OCI-LY1 (cell line): ENCODE measurements at regions not wholly inside any gene's neighbourhood (a gene's known extent, or its start where the extent isn't known, plus 50 kb on each side); places are given as distances from the start of the nearest gene placed in this dataset.

Experiments used
- H2AFZ ChIP-seq: fragments of 200-600 bp; sonication (generic), shearing (Covaris generic); 2 replicates; pipeline ENCODE4 v1.6.0; 2014; ENCODE audit warnings: antibody characterized with exemption, mild to moderate bottlenecking, low read length
- H3F3A ChIP-seq: fragments of 200-600 bp; sonication (generic), shearing (Covaris generic); 2 replicates; pipeline ENCODE4 v1.6.0; 2014; ENCODE audit warnings: mild to moderate bottlenecking, antibody characterized with exemption, low read length, moderate library complexity; ENCODE audit not compliant: insufficient read depth
- H3K27ac ChIP-seq: fragments of 200-600 bp; sonication (generic); 2 replicates; pipeline ENCODE4 v1.5.1; 2014; ENCODE audit warnings: low read length, mixed run types, mild to moderate bottlenecking, low read depth; ENCODE audit not compliant: poor library complexity, severe bottlenecking
- H3K27me3 ChIP-seq: fragments of 200-600 bp; sonication (generic); 2 replicates; pipeline ENCODE4 v1.6.0; 2014; ENCODE audit warnings: antibody characterized with exemption, mild to moderate bottlenecking, low read length, moderate library complexity; ENCODE audit not compliant: insufficient read depth
- H3K36me3 ChIP-seq: fragments of 200-600 bp; sonication (generic); 2 replicates; pipeline ENCODE4 v1.6.1; 2014; ENCODE audit warnings: mild to moderate bottlenecking, antibody characterized with exemption, low read length, moderate library complexity, mixed read lengths; ENCODE audit not compliant: insufficient read depth
- H3K4me1 ChIP-seq: fragments of 200-600 bp; sonication (generic); 2 replicates; pipeline ENCODE4 v1.5.1; 2014; ENCODE audit warnings: mild to moderate bottlenecking, low read length, moderate library complexity; ENCODE audit not compliant: insufficient read depth, severe bottlenecking
- H3K4me2 ChIP-seq: fragments of 200-600 bp; sonication (generic), shearing (Covaris generic); 2 replicates; pipeline ENCODE4 v1.6.1; 2014; ENCODE audit warnings: low read length
- H3K4me3 ChIP-seq: fragments of 200-600 bp; sonication (generic); 2 replicates; pipeline ENCODE4 v1.5.1; 2014; ENCODE audit warnings: low read length, low read depth, mild to moderate bottlenecking, mixed read lengths; ENCODE audit not compliant: poor library complexity, severe bottlenecking
- H3K79me2 ChIP-seq: fragments of 200-600 bp; shearing (Covaris generic); 2 replicates; pipeline ENCODE4 v1.6.1; 2016; ENCODE audit warnings: mixed run types, low read length, mixed read lengths; ENCODE audit not compliant: insufficient read depth
- H3K9ac ChIP-seq: fragments of 200-600 bp; sonication (generic), shearing (Covaris generic); 2 replicates; pipeline ENCODE4 v1.6.1; 2014; ENCODE audit warnings: mild to moderate bottlenecking, low read length, mixed read lengths
- H3K9me2 ChIP-seq: fragments of 200-600 bp; sonication (generic), shearing (Covaris generic); 2 replicates; pipeline ENCODE4 v1.6.1; 2014; ENCODE audit warnings: low read depth, mild to moderate bottlenecking, low read length, mixed read lengths
- H3K9me3 ChIP-seq: fragments of 200-600 bp; shearing (Covaris generic); 2 replicates; pipeline ENCODE4 v1.6.1; 2014; ENCODE audit warnings: low read length, mixed read lengths
- H4K20me1 ChIP-seq: fragments of 200-600 bp; sonication (generic), shearing (Covaris generic); 2 replicates; pipeline ENCODE4 v1.6.0; 2016; ENCODE audit warnings: mild to moderate bottlenecking, low read length; ENCODE audit not compliant: insufficient read depth
- EZH2 ChIP-seq: fragments of 200-600 bp; sonication (generic), shearing (Covaris generic); IDR thresholded peaks from 2 replicates; pipeline ENCODE4 v1.8.0; 2017; ENCODE audit warnings: borderline replicate concordance, mixed run types, mild to moderate bottlenecking, antibody characterized with exemption, low read length, moderate library complexity, mixed read lengths
- TF ChIP-seq, protein P1 (sequence below): fragments of 200-600 bp; sonication (generic), shearing (Covaris generic); IDR thresholded peaks from 2 replicates; pipeline ENCODE4 v1.5.1; 2017; ENCODE audit warnings: mild to moderate bottlenecking, antibody characterized with exemption, low read length, moderate library complexity, mixed read lengths

DNA sequence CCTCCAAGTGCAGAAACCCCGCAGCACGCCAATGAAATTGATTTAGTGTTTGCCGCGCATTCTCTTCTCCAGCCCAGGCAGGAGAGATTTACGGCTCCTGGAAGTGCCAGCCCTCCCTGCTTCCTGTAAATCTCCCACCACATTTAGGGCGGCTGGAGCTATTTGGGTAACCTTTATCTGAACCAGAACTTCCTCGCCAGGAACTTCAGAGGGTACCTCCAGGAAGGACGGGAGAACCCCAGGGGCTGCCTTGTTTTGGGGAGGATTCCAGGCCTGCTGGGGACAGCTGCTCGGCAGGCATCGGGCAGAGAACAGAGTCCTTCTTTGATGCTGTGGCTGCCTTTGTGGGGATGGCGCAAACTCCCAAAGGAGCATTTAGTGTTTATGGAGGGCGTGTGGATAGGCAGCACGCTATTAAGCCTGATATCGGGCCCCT lies 122.0 kb upstream of the MYCN start:
- no peaks in the 10 kb centered on the region for H3K27me3 ChIP-seq
- H3K79me2 ChIP-seq: no peaks in the 10 kb centered on the region
- no peaks in the 10 kb centered on the region for H3K36me3 ChIP-seq
- no peaks in the 10 kb centered on the region for H4K20me1 ChIP-seq
- H3K9me2 ChIP-seq: no peaks in the 10 kb centered on the region
- H2AFZ ChIP-seq: no peak overlapping the region
- H3K27ac ChIP-seq: no peak overlapping the region
- no peaks in the 10 kb centered on the region for H3K4me1 ChIP-seq
- H3K4me2 ChIP-seq: no peak overlapping the region
- TF ChIP-seq EZH2: no peak
- TF ChIP-seq, protein P1, sequence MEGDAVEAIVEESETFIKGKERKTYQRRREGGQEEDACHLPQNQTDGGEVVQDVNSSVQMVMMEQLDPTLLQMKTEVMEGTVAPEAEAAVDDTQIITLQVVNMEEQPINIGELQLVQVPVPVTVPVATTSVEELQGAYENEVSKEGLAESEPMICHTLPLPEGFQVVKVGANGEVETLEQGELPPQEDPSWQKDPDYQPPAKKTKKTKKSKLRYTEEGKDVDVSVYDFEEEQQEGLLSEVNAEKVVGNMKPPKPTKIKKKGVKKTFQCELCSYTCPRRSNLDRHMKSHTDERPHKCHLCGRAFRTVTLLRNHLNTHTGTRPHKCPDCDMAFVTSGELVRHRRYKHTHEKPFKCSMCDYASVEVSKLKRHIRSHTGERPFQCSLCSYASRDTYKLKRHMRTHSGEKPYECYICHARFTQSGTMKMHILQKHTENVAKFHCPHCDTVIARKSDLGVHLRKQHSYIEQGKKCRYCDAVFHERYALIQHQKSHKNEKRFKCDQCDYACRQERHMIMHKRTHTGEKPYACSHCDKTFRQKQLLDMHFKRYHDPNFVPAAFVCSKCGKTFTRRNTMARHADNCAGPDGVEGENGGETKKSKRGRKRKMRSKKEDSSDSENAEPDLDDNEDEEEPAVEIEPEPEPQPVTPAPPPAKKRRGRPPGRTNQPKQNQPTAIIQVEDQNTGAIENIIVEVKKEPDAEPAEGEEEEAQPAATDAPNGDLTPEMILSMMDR: no peak
- H3K9ac ChIP-seq: no peak overlapping the region
- no peaks in the 10 kb centered on the region for H3K9me3 ChIP-seq
- H3K4me3 ChIP-seq: no peak overlapping the region
- H3F3A ChIP-seq: no peaks in the 10 kb centered on the region

DNA sequence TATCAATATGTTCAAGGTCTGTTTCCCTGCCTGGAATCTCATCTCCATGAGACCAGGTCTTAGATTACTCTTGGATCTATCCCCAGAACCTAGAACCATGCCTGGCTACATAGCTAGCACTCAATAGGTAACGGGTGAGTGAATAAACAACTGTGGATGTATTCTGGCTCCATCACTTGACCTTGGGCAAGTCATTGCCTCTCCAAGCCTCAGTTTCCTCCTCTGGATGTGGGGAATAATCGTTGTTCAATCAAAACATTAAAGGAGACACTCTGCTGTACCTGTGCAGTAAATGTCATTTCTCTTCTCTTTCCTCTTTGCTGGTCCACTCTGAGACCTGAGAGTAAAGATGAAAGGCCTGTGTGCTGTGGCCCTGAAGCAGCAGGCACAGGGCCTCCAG lies 121.5 kb upstream of the MYCN start:
- Histone ChIP-seq H3K27me3 (no peaks in the 10 kb centered on the region), H4K20me1 (no peaks in the 10 kb centered on the region), H3K27ac (no peak overlapping the region), H3K4me2 (no peak overlapping the region), H3K9ac (no peak overlapping the region), H3K9me3 (no peaks in the 10 kb centered on the region), H3K4me1 (no peaks in the 10 kb centered on the region), H3K36me3 (no peaks in the 10 kb centered on the region), H3K4me3 (no peak overlapping the region), H2AFZ (no peak overlapping the region), H3K9me2 (no peaks in the 10 kb centered on the region), H3K79me2 (no peaks in the 10 kb centered on the region), H3F3A (no peaks in the 10 kb centered on the region)
- TF ChIP-seq, protein P1: no peak
- TF ChIP-seq EZH2: no peak

DNA sequence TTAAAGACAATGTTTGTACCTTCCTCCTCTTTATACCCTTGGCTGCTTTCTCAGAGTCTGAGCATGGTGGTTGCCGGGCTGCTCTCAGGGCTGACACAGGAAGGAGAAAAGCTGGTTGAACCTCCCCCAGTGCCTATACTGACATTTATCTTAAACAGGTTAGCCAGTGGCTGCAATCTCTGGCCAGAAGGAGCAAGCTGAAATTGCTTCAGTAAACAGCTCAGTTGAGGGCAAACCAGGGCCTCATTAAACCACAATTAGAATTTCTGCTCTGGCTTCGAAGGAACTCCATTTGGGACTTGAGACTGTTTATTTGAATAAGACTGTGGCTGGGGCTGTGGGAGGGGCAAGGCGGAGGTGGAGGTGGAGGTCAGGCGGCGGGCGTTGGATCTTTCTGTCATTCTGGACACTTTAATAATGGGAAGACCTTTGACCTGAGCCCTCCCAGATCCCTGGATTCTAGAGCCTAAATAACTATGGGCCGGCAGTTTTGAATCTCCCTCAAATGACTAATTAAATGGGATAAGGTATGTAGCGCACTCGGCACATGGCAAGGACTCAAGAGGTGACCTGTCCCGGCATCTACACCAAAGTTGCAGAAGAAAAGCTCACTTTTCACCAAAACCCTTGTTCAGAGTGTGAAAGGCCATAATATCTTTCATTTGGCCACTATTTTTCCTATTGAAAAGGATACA lies 120.6 kb upstream of the MYCN start:
- H3K9me2 ChIP-seq: no peaks in the 10 kb centered on the region
- H3K36me3 ChIP-seq: no peaks in the 10 kb centered on the region
- H3K4me2 ChIP-seq: no peak overlapping the region
- H2AFZ ChIP-seq: no peak overlapping the region
- no peaks in the 10 kb centered on the region for H4K20me1 ChIP-seq
- no peaks in the 10 kb centered on the region for H3F3A ChIP-seq
- no peaks in the 10 kb centered on the region for H3K9me3 ChIP-seq
- no peaks in the 10 kb centered on the region for H3K79me2 ChIP-seq
- H3K27me3 ChIP-seq: no peaks in the 10 kb centered on the region
- H3K9ac ChIP-seq: no peak overlapping the region
- H3K27ac ChIP-seq: no peak overlapping the region
- no peak overlapping the region for H3K4me3 ChIP-seq
- no peaks in the 10 kb centered on the region for H3K4me1 ChIP-seq
- TF ChIP-seq, protein P1: no peak
- no peak for TF ChIP-seq EZH2
